SU-DHL-6 (cell line): ENCODE measurements at regions not wholly inside any gene's neighbourhood (a gene's known extent, or its start where the extent isn't known, plus 50 kb on each side); places are given as distances from the start of the nearest gene placed in this dataset.

ENCODE experiments used
- H2AFZ ChIP-seq: fragments of 200-600 bp; sonication (generic); 2 replicates; pipeline ENCODE4 v1.6.1; 2014; ENCODE audit warnings: low read depth, mild to moderate bottlenecking, moderate library complexity, mixed read lengths, antibody characterized with exemption, low read length; ENCODE audit not compliant: severe bottlenecking
- H3F3A ChIP-seq: fragments of 200-600 bp; shearing (Covaris generic); 2 replicates; pipeline ENCODE4 v1.6.0; 2016; ENCODE audit warnings: antibody characterized with exemption, mild to moderate bottlenecking; ENCODE audit not compliant: insufficient read depth
- H3K27ac ChIP-seq: fragments of 200-600 bp; sonication (generic); 2 replicates; pipeline ENCODE4 v1.5.1; 2016; ENCODE audit warnings: low read depth, mild to moderate bottlenecking, low read length, moderate library complexity, mixed read lengths
- H3K27me3 ChIP-seq: fragments of 200-600 bp; sonication (generic), shearing (Covaris generic); 2 replicates; pipeline ENCODE4 v1.6.0; 2014; ENCODE audit warnings: mild to moderate bottlenecking, low read length
- H3K36me3 ChIP-seq: fragments of 200-600 bp; sonication (generic); 2 replicates; pipeline ENCODE4 v1.6.1; 2014; ENCODE audit warnings: mild to moderate bottlenecking, low read length, mixed read lengths
- H3K4me2 ChIP-seq: fragments of 300-600, 200-600 bp; shearing (Covaris generic), sonication (generic); 2 replicates; pipeline ENCODE4 v1.6.0; 2014; ENCODE audit warnings: low read length, low read depth, mild to moderate bottlenecking; ENCODE audit not compliant: poor library complexity, severe bottlenecking
- H3K4me3 ChIP-seq: fragments of 200-600 bp; sonication (generic); 2 replicates; pipeline ENCODE4 v1.5.1; 2014; ENCODE audit warnings: antibody characterized with exemption, low read length, mild to moderate bottlenecking, mixed read lengths; ENCODE audit not compliant: insufficient read depth, poor library complexity, severe bottlenecking
- H3K79me2 ChIP-seq: fragments of 200-600 bp; sonication (generic); 2 replicates; pipeline ENCODE4 v1.6.1; 2014; ENCODE audit warnings: mild to moderate bottlenecking, low read length, moderate library complexity; ENCODE audit not compliant: insufficient read depth
- H3K9ac ChIP-seq: fragments of 200-600 bp; sonication (generic); 2 replicates; pipeline ENCODE4 v1.7.0; 2014; ENCODE audit warnings: mild to moderate bottlenecking, low read length
- H3K9me2 ChIP-seq: fragments of 200-600 bp; sonication (generic); replicated peaks from 2 replicates; pipeline ENCODE4 v1.6.1; 2014; ENCODE audit warnings: low read length; ENCODE audit not compliant: insufficient read depth
- H3K9me3 ChIP-seq: fragments of 200-600 bp; sonication (generic); 2 replicates; pipeline ENCODE4 v1.6.1; 2014; ENCODE audit warnings: low read length, mixed read lengths; ENCODE audit not compliant: insufficient read depth
- H4K20me1 ChIP-seq: fragments of 200-600 bp; sonication (generic); 2 replicates; pipeline ENCODE4 v1.6.1; 2014; ENCODE audit warnings: low read depth, mild to moderate bottlenecking, antibody characterized with exemption, low read length, moderate library complexity, mixed read lengths
- CTCF ChIP-seq: fragments of 200-600 bp; sonication (generic); IDR thresholded peaks from one replicate; pipeline ENCODE4 v1.5.1; 2017; ENCODE audit warnings: antibody characterized with exemption, mild to moderate bottlenecking, low read length, moderate library complexity; ENCODE audit not compliant: insufficient read depth, poor library complexity, severe bottlenecking
- EZH2phosphoT487 ChIP-seq: fragments of 200-600 bp; sonication (generic), shearing (Covaris generic); conservative IDR thresholded peaks from 2 replicates; pipeline ENCODE4 v1.6.1; 2018; ENCODE audit warnings: mild to moderate bottlenecking, antibody characterized with exemption, low read length, moderate library complexity, mixed read lengths

GRCh38 chr5:96236051-96236450 is 197.0 kb downstream of the PCSK1 start:
- Histone ChIP-seq H3K4me3 (no peak overlapping the region), H2AFZ (no peak overlapping the region), H3K9ac (no peak overlapping the region), H3K27me3 (no peaks in the 10 kb centered on the region), H3K79me2 (no peaks in the 10 kb centered on the region), H3K36me3 (no peaks in the 10 kb centered on the region), H3K27ac (no peak overlapping the region), H3K4me2 (no peak overlapping the region), H3K9me3 (no peaks in the 10 kb centered on the region), H3K9me2 (no peaks in the 10 kb centered on the region), H4K20me1 (no peaks in the 10 kb centered on the region), H3F3A (no peaks in the 10 kb centered on the region)
- TF ChIP-seq EZH2phosphoT487 (no peak), CTCF (no peak)

DNA sequence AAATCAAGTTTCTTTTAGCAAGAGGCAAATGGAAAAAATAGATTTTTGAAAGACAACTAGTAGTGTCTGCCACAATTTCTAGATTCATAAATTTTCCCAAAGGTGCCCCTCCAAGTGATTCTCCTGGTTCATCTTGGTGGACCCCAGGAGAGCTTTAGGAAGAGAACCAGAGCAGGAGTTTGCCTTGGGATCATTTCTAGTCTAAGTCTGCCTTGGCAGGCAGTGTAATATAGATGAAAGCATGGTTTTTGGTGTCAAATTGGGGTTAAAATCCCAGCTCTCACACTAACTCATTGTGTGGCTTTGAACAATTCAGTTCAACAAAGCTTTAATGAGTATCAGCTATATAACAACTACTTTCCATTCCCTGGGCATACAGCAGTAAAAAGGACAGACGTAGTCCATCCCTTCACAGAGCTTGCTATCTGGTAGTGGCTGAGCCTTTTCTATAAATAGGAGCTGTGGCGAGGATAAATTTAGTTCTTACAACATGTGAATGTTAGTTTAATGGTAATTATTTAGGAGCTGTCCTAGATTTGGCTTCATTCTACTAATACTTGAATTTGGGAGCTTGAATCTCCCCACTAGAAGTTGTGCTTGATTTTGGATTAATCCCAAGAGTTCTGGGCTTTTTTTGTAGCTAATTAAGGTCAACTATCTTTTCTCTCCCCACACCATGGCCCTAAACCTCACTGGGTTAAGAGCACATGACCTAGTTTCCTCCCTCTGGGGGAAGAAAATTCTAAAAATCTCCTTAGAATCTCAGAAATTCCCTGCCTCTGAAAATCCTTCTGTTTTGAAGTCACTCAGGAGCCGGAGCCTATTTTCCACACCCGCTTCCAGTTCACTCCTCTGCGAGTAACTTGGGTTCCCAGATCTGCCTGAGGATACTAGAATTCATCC is 197.8 kb downstream of the PCSK1 start:
- Histone ChIP-seq H3K4me3 (no peak overlapping the region), H3K9me3 (no peaks in the 10 kb centered on the region), H3K79me2 (no peaks in the 10 kb centered on the region), H3K27ac (no peak overlapping the region), H3K9ac (no peak overlapping the region), H2AFZ (no peak overlapping the region), H3K9me2 (no peaks in the 10 kb centered on the region), H3F3A (no peaks in the 10 kb centered on the region), H4K20me1 (no peaks in the 10 kb centered on the region), H3K27me3 (no peaks in the 10 kb centered on the region), H3K4me2 (no peak overlapping the region), H3K36me3 (no peaks in the 10 kb centered on the region)
- no peak for TF ChIP-seq EZH2phosphoT487
- TF ChIP-seq CTCF: no peak

DNA sequence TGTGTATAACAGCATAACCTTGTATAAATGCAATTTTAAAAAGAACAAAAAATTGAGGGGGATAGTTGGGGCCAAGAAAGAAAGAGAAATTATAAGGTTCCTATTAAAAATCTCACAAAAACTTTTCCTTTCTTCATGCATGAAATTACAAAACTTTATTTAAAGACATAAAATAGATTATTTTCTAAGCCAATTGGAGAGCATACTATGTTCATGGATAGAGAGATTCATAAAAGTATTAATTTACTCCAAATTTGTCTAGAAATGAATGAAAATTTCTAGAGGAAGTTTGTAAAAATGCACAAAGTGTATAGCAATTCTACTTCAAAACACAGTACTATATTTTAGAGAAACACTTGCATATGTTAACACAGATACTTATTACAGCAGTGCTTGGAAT is 200.4 kb downstream of the PCSK1 start:
- Histone ChIP-seq H3K9ac (no peak overlapping the region), H3K4me3 (no peak overlapping the region), H3K4me2 (no peak overlapping the region), H4K20me1 (no peaks in the 10 kb centered on the region), H3K27ac (no peak overlapping the region), H3F3A (no peaks in the 10 kb centered on the region), H3K9me2 (no peaks in the 10 kb centered on the region), H3K36me3 (no peaks in the 10 kb centered on the region), H2AFZ (no peak overlapping the region), H3K9me3 (no peaks in the 10 kb centered on the region), H3K79me2 (no peaks in the 10 kb centered on the region), H3K27me3 (no peaks in the 10 kb centered on the region)
- no peak for TF ChIP-seq EZH2phosphoT487
- no peak for TF ChIP-seq CTCF
